Activated T-cell treated with anti-CD3 and anti-CD28 coated beads for 48 hours (primary cell): ENCODE measurements at regions not wholly inside any gene's neighbourhood (a gene's known extent, or its start where the extent isn't known, plus 50 kb on each side); places are given as distances from the start of the nearest gene placed in this dataset.

Experiments
- DNase-seq: peaks from one replicate; pipeline ENCODE4 v3.0.0-alpha.2; 2020; ENCODE audit warnings: low read depth

DNA sequence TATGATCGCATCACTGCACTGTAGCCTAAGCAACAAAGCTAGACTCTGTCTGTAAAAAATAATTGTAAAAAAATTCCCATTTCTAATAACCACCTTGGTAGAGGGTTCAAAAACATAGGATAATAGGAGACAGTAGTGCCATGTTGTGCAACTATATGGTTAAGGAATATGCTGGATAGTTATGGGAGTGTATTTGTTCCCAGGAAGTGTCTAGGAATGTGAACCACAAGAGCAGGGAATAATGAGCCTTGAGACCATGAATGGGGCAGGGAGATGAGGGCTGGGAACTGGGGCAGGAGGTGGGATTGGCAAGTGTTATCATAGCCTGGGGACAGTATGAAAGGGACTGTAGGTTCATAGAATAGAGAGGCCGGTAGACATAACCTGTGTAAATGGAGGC, 50.4 kb downstream of the RUSC2 start:
- no peak for DNase-seq

DNA sequence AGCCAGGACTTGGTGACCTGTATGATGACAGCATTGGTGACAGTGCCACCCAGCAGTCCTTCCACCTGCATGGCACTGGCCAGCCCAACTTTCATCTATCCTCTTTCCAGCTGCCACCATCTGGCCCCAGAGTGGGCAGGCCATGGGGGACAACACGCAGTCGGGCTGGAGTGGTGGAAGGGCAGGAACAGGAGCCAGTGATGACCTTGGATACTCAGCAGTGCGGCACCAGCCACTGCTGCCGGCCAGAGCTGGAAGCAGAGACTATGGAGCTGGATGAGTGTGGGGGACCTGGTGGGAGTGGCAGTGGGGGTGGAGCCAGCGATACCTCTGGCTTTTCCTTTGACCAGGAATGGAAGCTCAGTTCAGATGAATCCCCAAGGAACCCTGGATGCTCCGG, 56.9 kb downstream of the RUSC2 start:
- no peak for DNase-seq

DNA sequence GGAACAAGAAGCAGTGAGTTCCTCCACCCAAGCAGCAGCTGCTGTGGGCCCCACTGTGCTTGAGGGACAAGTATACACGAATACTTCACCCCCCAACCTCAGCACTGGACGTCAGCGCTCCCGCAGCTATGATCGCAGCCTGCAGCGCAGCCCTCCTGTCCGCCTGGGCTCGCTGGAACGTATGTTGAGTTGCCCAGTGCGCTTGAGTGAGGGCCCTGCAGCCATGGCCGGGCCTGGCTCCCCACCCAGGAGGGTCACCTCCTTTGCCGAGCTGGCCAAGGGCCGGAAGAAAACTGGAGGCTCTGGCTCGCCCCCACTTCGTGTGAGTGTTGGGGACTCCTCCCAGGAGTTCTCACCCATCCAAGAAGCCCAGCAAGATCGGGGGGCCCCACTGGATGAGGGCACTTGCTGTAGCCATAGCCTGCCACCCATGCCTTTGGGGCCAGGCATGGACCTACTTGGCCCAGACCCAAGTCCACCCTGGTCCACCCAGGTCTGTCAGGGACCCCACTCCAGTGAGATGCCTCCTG, 57.1 kb upstream of the TESK1 start:
- DNase-seq: no peak

DNA sequence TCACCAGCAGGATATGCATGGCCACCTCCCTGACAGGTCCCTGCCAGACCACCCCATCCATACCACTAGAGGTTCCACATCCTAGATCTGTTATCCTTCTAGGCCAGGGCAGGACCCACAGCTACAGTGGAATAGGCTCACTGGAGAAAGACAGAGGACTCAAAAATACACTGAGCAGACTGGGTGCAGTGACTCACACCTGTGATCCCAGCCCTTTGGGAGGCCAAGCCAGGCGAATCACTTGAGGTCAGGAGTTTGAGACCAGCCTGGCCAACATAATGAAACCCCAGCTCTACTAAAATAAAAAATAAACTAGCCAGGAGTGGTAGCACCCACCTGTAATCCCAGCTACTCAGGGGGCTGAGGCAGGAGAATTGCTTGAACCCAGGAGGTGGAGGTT, 56.5 kb upstream of the TESK1 start:
- no peak for DNase-seq

DNA sequence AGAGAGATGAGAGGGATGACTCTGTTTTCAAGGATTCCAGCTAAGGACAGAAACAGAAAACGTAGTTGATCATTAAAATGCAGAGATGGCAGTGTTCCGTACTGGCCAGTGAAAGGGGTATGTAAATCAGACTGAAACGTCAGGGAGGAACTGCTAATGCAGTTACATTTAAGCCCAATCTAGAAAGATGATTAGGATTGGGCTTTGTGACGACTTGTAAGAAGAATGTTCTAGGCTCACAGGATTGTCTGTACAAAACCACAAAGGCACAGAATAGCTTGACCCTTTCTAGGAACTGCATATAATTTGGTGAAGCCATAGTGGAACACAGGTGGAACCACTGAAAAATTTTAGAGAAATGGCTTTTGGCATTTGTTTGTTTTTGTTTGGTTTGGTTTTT, 55.6 kb upstream of the TESK1 start:
- no peak for DNase-seq

DNA sequence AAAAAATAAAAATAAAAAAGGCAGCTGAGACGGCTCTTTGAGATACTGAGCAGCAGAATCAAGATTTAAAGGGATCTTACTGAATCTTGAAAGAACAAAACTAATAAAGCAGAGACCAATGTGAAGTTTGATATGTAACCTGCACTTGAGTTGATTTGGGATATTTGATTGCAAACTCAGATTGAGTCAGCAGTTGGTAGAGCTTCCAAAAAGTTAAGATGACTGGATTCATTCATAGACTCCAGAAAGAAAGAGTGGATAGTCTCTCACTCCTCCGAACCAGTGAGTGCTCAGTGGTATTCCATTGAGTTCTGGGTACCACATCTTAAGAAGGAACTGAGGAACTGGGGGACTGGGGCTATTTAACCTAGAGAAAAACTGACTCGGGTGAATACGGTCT, 52.7 kb upstream of the TESK1 start:
- DNase-seq: no peak

DNA sequence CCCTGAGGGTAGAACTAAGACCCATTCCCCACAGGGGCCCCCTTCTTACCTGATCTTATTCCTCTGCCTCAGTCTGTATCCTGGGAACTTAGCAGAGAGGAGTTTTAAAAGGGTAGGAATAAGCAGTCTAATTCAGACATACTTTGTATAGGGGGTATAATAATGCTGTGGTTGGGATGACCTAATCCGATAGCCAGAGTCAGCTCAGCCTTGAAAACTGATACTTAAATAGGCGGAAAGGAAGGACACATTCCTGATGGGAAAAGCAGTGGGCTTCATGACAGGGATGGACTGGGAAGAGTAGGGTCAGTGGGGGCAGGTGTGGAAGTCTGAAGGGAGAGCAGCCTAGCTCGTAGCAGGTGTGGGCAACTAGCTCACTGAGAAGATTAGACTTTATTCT, 52.2 kb upstream of the TESK1 start:
- no peak for DNase-seq

DNA sequence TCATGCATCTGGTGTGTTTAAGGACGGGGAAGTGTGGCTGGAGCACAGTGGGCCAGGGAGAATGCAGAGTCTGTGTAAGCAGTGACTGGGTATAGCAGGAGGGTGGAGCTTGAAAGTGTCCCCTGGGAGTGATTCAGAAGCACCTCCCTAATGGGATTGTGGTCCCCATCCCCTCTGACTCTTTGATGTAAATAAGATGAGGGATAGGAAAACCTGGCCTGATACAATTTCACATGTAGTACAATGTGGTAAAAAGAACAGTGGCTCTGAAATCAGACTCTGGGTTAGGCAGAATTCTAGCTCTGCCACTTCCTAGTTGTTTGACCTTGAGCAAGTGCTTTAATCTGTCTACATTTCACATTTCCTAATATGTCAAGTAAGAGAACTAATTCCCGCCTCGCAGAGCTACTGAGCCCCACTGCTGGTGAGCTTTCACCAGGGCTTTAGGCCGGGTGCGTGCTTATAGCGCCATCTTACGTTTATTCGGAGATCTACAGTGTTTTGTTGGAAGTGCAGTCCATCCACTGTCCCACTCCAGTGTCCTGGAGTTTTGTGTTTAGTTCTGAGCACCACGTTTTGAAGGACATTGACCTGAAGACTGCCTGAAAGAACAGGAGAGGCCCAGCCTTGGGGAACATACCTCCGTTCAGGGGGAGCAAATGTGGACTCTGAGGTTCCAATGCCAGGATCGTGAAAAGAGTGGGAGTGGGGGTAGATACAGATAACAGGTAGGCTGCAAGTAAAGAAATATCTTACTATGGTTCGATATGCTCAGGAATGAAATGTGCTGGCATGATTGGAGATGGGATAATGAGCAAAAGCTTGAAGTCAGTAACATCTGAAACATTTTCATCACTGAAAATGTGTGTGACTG, 51.2 kb upstream of the TESK1 start:
- peak; percentile 18 for DNase-seq

DNA sequence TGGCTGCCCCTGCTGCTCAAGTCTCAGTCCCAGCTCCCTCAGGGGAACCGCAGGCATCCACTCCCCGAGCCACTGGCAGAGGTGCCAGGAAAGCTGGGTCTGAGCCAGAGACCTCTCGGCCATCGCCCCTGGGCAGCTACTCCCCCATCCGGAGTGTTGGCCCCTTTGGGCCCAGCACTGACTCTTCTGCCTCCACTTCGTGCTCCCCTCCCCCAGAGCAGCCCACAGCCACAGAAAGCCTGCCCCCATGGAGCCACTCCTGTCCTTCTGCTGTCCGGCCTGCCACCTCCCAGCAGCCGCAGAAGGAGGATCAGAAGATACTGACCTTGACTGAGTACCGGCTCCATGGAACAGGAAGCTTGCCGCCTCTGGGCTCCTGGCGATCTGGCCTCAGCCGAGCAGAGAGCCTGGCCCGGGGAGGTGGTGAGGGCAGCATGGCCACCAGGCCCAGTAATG, 49.8 kb upstream of the TESK1 start:
- no peak for DNase-seq
